ENCODE measurements at regions not wholly inside any gene's neighbourhood (a gene's known extent, or its start where the extent isn't known, plus 50 kb on each side); places are given as distances from the start of the nearest gene placed in this dataset.

DNA sequence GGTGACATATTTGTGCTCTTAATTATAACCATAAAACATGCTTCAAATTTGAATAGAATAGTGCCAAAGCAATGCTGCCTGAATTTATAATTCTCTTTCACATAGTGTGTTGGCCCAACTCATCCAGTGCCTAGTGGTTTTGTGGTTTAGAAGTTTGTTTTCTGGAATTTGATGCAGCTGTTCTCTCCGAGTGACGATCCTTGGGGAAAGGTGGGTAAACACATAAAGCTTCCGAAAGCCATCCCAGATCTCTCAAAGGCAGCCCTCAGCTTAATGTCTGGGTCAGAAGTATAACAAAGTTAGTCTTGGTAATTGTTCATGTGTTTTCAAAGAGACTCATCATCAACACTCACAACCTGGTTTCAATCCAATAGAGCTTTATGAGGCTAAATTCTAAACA is 235.6 kb upstream of the CDH2 start:
- Histone ChIP-seq H3K36me3 (ENCODE audit: insufficient read depth, low read length) (no peaks in the 10 kb centered on the region), H3K4me3 (ENCODE audit: low read depth in 1 of 2, low read length in 2 of 2) (no peak overlapping the region), H2AFZ (ENCODE audit: low read depth, low read length) (no peak overlapping the region), H3K9ac (ENCODE audit: low read depth, low read length) (no peak overlapping the region), H3K9me3 (ENCODE audit: insufficient read depth, low read length, severe bottlenecking) (no peaks in the 10 kb centered on the region), H4K20me1 (ENCODE audit: insufficient read depth, low read length) (no peaks in the 10 kb centered on the region), H3K4me1 (ENCODE audit: insufficient read depth, low read length) (no peaks in the 10 kb centered on the region), H3K27ac (ENCODE audit: low read length) (no peak overlapping the region), H3K79me2 (ENCODE audit: insufficient read depth, low read length) (no peaks in the 10 kb centered on the region), H3K4me2 (ENCODE audit: insufficient read depth, low read length) (no peak overlapping the region), H3K27me3 (ENCODE audit: insufficient read depth, low read length, poor library complexity) (no peaks in the 10 kb centered on the region)
- ATAC-seq (ENCODE audit: insufficient read depth, low read depth) = no peak
- TF ChIP-seq EZH2 (IDR thresholded peaks at IDR 0.05; ENCODE audit: borderline replicate concordance, low read depth, low read length, severe bottlenecking) (no peak), CTCF (IDR thresholded peaks at IDR 0.05; ENCODE audit: borderline replicate concordance, extremely low read depth, low read length, poor library complexity, severe bottlenecking) (no peak)
- no peak for DNase-seq

DNA sequence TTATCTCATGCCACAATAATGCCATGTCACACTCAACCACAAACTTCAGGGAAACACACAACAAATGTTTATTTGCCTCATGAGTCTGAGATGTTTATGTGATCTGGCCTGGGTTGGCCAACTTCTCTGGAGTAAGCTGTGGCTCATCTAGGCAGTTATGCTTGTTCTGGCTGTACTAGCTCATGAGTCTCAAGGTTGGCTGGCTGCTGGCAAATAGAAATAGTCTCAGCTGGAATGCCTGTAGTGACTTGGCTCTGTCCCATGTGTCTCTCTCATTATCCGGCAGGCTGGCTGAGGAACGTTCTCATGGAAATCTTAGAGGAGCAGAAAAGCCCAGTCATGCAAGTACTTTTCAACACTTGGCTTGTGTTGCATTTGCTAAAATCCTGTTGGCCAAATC is 234.9 kb upstream of the CDH2 start:
- H3K79me2 ChIP-seq (ENCODE audit: insufficient read depth, low read length) = no peaks in the 10 kb centered on the region
- no peaks in the 10 kb centered on the region for H3K9me3 ChIP-seq (ENCODE audit: insufficient read depth, low read length, severe bottlenecking)
- H3K36me3 ChIP-seq (ENCODE audit: insufficient read depth, low read length) = no peaks in the 10 kb centered on the region
- DNase-seq (no peak), ATAC-seq (ENCODE audit: insufficient read depth, low read depth) (peak; percentile 31; the same call in 1 of the 3 replicates)
- no peak overlapping the region for H3K27ac ChIP-seq (ENCODE audit: low read length)
- H3K4me1 ChIP-seq (ENCODE audit: insufficient read depth, low read length) = no peaks in the 10 kb centered on the region
- H3K9ac ChIP-seq (ENCODE audit: low read depth, low read length) = no peak overlapping the region
- TF ChIP-seq CTCF (IDR thresholded peaks at IDR 0.05; ENCODE audit: borderline replicate concordance, extremely low read depth, low read length, poor library complexity, severe bottlenecking) = no peak
- no peak for TF ChIP-seq EZH2 (IDR thresholded peaks at IDR 0.05; ENCODE audit: borderline replicate concordance, low read depth, low read length, severe bottlenecking)
- no peaks in the 10 kb centered on the region for H4K20me1 ChIP-seq (ENCODE audit: insufficient read depth, low read length)
- H3K27me3 ChIP-seq (ENCODE audit: insufficient read depth, low read length, poor library complexity) = no peaks in the 10 kb centered on the region
- H3K4me2 ChIP-seq (ENCODE audit: insufficient read depth, low read length) = no peak overlapping the region
- H3K4me3 ChIP-seq (ENCODE audit: low read depth in 1 of 2, low read length in 2 of 2) = no peak overlapping the region
- no peak overlapping the region for H2AFZ ChIP-seq (ENCODE audit: low read depth, low read length)

DNA sequence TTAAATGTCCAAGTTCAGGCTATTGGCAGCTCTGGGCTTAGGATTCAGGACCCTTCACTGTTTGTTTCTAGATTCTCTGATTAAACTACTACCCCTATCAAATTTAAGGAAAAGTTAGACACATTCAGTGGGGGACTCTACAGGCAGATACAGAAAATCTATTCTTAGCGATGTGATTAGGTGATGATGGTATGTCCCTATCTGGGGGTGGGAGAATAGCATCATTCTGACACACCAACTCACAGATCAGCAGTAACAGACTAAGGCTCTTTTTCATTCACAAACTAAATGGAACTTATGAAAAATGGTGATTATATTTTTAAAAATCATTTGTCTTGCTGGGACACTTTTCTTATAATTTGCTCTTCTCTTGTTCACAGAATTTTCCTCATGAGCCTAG is 232.9 kb upstream of the CDH2 start:
- Histone ChIP-seq H3K9me3 (ENCODE audit: insufficient read depth, low read length, severe bottlenecking) (no peaks in the 10 kb centered on the region), H3K79me2 (ENCODE audit: insufficient read depth, low read length) (no peaks in the 10 kb centered on the region), H3K9ac (ENCODE audit: low read depth, low read length) (no peak overlapping the region), H3K4me2 (ENCODE audit: insufficient read depth, low read length) (no peak overlapping the region), H3K4me1 (ENCODE audit: insufficient read depth, low read length) (no peaks in the 10 kb centered on the region), H3K36me3 (ENCODE audit: insufficient read depth, low read length) (no peaks in the 10 kb centered on the region), H3K4me3 (ENCODE audit: low read depth in 1 of 2, low read length in 2 of 2) (no peak overlapping the region), H3K27ac (ENCODE audit: low read length) (no peak overlapping the region), H3K27me3 (ENCODE audit: insufficient read depth, low read length, poor library complexity) (no peaks in the 10 kb centered on the region), H4K20me1 (ENCODE audit: insufficient read depth, low read length) (no peaks in the 10 kb centered on the region), H2AFZ (ENCODE audit: low read depth, low read length) (no peak overlapping the region)
- ATAC-seq (ENCODE audit: insufficient read depth, low read depth) (no peak), DNase-seq (no peak)
- TF ChIP-seq CTCF (IDR thresholded peaks at IDR 0.05; ENCODE audit: borderline replicate concordance, extremely low read depth, low read length, poor library complexity, severe bottlenecking) = no peak
- no peak for TF ChIP-seq EZH2 (IDR thresholded peaks at IDR 0.05; ENCODE audit: borderline replicate concordance, low read depth, low read length, severe bottlenecking)

DNA sequence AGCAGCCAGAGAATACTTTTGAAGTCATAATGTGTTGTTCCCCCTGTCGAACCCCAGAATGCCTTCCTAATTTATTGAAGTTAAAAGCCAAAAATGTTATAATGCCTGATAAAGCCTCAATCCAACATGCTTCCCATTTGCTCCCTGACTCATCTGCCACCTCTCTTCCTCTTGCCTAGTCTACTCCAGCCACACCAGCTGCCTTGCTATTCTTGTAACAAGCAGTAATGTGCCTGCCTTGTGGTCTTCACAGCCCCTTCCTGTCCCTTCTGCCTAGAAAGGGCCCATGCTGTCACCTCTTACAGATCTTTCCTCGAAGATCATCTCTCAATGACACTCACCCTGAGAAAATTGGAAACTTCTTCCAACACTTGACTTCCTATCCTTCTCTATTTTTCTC is 231.6 kb upstream of the CDH2 start:
- H3K27me3 ChIP-seq (ENCODE audit: insufficient read depth, low read length, poor library complexity) = no peaks in the 10 kb centered on the region
- no peak overlapping the region for H3K4me3 ChIP-seq (ENCODE audit: low read depth in 1 of 2, low read length in 2 of 2)
- H3K36me3 ChIP-seq (ENCODE audit: insufficient read depth, low read length) = no peaks in the 10 kb centered on the region
- no peak overlapping the region for H3K9ac ChIP-seq (ENCODE audit: low read depth, low read length)
- peak; percentile 58; the same call in 1 of the 3 replicates for ATAC-seq (ENCODE audit: insufficient read depth, low read depth)
- H3K4me2 ChIP-seq (ENCODE audit: insufficient read depth, low read length) = no peak overlapping the region
- H4K20me1 ChIP-seq (ENCODE audit: insufficient read depth, low read length) = no peaks in the 10 kb centered on the region
- no peaks in the 10 kb centered on the region for H3K4me1 ChIP-seq (ENCODE audit: insufficient read depth, low read length)
- DNase-seq = no peak
- H2AFZ ChIP-seq (ENCODE audit: low read depth, low read length) = no peak overlapping the region
- no peaks in the 10 kb centered on the region for H3K9me3 ChIP-seq (ENCODE audit: insufficient read depth, low read length, severe bottlenecking)
- H3K27ac ChIP-seq (ENCODE audit: low read length) = no peak overlapping the region
- TF ChIP-seq CTCF (IDR thresholded peaks at IDR 0.05; ENCODE audit: borderline replicate concordance, extremely low read depth, low read length, poor library complexity, severe bottlenecking) (no peak), EZH2 (IDR thresholded peaks at IDR 0.05; ENCODE audit: borderline replicate concordance, low read depth, low read length, severe bottlenecking) (no peak)
- no peaks in the 10 kb centered on the region for H3K79me2 ChIP-seq (ENCODE audit: insufficient read depth, low read length)
